ENCODE measurements at regions not wholly inside any gene's neighbourhood (a gene's known extent, or its start where the extent isn't known, plus 50 kb on each side); places are given as distances from the start of the nearest gene placed in this dataset.

DNA sequence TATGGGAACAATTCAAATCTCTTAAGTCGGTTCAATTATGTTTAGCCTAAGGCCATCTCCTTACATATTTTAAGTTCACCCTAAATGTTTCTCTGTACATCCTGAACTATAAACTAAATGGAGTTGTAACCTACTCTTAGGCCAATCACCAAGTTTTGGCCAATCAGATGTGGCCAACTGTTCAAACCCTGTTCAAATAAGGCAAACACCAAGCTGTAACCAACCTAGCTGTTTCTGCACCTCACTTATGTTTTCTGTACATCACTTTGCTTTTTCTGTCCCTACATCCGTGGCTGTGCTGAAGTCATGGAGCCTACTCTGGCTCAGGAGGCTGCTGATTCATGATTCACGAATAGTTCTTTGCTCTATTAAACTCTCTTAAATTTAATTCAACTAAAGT is 165.3 kb downstream of the GASK1B start:
- no peak for DNase-seq

DNA sequence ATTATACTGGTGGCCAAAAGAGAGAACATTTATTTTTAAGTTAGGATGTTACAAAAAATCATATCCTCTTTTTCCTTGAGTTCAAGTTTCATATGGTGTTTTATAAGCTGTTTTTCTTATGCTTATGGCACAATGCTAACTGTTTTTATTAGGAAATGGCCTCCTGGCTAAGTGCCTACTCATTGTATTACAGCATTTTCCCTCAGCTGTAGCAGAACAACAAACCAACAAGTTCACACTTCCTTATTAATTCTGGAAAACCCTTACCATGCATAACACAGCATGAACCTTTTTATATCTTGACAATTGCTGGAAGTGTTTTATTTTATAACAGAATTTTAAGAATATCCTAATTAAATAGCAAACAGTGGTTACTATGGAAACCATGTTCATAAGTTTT is 165.8 kb downstream of the GASK1B start:
- peak; percentile 89 to 97 for DNase-seq

DNA sequence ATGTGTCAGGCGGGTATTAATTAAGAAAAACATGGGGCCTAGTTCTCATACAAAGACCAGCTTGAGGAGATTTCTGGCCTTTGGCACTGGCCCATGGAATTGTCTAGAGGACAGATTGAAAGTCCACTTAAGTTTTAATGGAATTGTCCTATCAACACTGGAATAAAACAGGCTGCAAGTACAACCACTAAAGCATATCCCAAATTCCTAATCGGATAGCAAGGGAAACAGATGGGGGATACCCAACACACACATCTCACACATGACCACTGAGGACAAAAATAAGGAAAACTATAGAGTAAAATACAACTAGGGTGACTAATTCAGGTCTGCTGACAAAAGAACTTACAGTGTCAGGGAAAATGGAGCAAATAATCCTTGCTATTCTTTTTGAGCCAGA is 167.8 kb downstream of the GASK1B start:
- no peak for DNase-seq

DNA sequence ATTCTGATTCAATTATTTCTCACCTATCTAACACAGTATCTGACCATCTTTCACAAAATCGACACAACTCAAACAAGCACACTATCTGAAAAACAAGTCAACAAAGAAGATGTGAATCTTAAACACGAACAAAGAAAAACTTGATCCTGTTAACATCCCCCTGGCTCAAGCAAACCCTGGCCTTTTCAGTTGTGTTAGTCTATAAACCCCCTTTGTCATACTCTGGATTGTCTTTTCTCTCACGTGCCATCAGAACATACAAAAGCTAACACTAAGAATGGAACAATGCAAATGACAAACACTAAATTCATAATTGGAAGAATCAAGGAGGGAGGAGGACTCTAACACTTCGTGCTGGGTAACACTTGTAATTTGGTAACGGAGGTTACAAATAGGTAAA is 168.7 kb downstream of the GASK1B start:
- no peak for DNase-seq

DNA sequence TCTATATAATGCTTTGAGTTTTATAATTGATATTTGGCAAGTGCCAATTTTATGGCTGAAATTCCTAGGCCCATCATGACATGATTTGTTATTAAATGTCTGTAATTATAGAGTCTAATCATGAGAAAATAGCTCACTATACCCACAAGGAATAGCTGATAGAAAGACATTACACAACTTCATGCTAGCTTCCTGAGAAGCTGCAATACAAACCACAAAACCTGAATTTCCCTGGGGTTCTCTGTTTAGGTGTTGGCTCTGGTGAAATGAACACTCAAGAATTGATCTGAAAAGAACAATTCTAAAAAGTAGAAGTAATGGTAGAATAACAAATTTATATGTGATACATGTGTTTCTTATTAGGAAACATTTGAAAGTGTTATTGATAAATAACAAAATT is 169.6 kb downstream of the GASK1B start:
- DNase-seq: peak in 1 of 2 donors; percentile 28

DNA sequence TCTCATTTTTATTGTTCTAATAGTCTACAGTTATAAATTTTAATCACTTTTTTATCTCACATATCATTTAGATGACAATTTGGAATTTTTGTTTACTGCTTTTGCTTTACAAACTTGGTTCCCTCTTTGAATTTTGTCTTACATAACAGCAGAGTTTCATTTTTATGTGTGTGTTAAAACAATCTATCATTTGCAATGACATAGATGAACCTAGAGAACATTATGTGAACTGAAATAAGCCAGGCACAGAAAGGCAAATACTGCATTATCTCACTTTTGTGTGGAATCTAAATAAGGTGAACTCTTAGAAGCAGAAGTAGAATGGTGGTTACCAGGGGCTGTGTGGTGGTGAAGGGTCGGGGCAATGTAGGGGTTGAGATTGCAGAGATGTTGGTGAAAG is 170.7 kb downstream of the GASK1B start:
- DNase-seq: peak in 1 of 2 donors; percentile 48

DNA sequence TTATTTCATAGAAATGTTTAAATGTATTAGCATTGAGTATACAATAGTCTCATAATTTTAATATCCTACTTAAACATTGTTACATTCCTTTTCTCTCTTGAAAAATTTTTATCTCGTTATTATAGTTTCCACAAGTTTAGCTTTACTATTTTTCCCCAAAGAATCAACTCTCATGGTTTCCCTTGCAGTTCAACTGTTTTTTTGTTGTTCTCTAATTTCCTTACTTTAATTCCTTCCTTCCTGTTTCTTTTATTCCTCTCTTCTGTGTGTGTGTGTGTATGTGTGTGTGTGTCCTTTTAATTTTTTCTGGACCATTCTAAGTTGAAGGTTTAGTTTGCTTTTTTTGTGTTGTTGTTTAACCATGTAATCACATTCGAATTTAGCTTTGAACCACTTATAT is 171.1 kb downstream of the GASK1B start:
- no peak for DNase-seq

DNA sequence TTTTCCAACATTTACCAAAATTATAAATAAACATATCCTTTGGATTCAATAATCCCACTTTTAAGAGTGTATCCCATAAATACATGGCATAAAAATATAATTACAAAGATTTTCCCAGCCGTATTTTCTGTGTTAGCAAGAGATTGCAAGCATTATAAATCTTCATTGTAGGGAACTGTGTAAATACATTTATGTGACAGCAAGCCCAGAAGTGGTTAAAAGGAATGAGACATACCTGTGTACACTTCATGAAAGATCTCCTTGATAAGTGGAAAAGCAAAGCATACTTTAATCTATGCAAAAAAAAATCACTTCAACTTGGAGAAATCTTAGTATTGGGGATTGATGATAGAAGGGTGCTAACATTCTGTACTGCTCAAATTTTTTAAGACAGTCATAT is 173.1 kb downstream of the GASK1B start:
- no peak for DNase-seq

DNA sequence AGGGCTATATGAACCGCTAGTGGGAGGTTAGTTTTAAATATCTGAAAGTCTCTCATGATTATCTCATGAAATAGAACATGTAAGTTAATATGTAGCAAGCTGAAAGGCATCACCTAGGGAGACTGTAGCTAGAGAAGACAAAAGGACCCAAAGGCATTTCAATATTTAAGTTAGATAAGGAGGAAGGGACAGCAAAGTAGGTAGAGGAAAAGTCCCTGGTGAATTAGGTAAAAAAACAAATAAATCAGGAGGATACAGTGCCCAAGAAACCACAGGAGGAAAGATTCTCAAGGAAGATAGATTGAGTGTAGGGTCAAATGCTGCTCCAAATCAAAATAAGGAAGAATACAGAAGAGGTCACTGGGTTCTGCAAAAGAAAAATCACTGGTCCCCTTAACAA is 175.5 kb downstream of the GASK1B start:
- no peak for DNase-seq

DNA sequence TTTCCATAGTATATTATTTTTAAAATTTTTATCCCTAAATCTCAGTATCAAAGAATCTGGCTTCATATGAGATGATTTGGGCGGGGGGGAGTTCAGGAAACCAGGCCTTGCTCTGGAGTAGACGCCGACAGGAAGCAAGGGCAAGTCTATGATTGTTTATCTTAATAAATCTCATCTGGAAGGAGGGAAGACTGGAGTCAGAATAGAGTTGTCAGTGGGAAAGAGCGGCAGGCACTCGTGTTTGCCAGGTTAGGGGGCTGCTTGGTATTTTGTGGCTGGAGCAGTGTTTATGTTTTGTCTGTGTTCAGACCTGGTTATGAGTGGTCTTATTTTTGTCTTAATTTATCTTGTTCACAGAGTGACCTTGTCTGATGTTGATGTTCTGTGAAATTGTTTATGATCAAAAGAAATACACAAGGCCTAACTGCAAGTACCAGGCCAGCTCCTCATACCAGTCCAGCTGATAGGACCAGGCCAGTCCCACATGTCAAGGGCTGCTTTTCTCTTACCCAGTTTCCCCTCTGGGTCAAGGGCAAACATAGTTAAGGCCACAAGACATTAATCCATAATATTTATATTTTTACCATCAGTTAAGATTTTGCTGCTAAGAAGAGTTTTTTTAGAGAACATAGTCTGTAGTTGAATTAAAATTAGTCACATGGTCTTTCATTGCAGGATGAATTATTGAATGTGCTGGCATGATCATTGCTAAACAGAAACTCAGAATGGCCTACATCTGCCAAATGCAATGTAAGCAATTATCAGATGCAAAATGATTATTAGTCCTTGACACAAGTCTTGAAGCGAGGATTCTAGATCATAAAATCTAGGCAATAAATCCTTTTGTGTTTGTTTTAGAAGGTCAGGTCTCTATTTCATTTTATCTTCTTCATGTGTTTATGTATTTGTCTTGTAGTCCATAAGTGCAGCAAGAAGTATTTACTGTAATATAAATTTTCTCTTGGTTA is 176.5 kb downstream of the GASK1B start:
- no peak for DNase-seq

DNA sequence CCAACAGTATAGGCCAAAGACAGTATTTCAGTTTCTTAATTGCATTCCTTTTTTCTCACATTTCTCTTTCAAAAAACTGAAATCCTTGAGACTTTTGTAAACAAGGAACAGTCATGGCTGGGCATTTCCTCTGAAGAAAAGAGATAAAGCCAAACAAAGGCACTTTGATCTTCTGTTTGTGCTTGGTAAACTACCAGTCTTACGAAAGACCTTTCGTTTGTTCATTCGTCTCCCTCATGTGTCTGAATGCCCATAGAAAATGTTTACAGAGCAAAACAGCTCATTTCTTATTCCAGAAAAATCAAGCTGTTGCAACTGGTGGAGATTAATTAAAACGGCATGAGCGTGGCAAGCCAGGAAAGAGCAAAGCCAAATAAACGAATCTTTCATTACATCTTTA is 178.0 kb downstream of the GASK1B start:
- peak in 1 of 2 donors; percentile 36 for DNase-seq

DNA sequence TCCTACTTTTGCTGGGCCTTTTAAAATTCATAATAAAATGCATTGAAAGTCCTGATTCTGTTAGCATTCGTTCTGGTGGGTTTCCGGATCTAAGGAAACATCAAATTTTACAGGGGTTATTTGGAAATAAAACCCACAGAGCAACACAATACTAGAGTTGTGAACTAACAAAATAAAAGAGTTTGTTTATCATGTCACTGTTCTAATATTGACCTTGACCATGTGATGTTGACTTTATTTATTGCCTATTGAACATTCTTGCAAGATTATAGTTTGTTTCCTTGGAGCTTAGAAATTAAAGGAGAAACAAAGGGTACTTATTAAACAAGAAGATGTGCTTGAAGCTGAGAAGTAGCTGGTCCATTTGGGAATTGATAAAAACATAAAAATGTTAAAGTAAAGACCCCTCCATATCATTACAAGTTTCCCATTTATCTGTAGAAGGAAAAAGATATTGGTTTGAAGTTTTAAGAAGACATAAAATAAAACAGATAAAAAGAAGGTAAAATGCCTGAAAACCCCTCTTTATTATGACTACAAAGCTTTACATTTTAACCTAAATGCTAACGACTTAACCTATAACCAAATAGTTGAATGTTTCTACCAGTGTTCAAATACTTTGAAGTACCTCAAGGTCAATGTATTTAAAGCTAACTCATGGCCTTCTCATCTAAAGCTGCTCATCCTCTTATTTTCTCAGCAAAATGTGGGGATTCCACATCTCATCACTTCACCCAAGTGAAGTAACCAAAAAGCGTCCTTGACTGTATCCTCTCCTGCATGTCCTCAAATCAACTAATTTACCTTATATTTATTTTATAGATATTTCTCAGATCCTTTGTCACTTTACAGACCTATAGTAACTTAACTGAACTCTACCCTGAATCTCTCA is 179.6 kb downstream of the GASK1B start:
- DNase-seq: peak in 1 of 2 donors; percentile 2

DNA sequence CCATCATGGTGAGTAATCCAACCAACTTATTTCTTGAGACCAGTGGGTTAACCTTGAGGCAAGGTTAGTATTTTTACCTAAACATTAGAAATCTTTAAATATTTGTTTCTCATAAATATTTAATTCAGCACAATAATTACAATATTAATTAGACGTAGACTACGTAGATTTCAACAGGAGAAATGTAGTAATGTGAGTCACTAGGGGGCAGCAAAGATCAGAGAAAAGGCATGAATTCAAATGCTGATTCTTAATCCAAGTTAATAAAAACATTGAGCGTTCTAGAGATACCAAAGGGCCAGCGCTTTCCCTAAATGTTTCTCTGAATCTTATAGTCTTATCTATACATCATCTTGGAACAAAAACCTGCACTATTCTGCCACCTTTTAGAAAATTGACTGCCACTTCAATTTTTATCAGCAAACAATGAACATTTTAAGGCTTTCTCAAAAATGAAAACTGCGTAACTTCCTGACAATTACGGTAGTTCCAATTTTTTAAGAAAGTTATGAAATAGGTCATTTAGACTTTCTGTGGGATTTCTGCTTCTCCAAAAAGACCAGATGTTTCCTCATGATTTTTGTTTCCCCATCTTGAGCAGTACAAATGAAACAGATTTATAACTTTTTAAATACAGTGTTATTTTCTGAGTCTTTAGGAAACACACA is 180.7 kb downstream of the GASK1B start:
- DNase-seq: peak; percentile 85 to 93

DNA sequence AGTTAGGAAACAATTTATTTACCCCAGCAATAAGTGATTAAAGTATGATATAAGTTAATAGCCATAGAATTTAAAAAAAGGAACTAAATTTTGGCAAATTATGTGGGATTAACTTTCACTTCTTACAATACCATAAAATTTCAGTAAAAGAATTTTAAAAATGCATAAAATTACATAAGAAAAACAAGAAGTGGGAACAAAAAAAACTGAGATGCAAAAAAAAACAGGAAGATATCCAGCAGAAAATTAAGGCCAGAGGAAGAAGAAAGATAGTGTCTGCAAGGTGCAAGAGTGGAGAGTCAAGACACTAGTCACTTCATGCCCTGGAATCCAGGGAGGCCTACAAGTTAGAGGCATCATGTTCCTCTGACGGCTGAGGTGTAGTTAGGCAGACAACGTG is 184.2 kb downstream of the GASK1B start:
- peak; percentile 34 to 79 for DNase-seq

DNA sequence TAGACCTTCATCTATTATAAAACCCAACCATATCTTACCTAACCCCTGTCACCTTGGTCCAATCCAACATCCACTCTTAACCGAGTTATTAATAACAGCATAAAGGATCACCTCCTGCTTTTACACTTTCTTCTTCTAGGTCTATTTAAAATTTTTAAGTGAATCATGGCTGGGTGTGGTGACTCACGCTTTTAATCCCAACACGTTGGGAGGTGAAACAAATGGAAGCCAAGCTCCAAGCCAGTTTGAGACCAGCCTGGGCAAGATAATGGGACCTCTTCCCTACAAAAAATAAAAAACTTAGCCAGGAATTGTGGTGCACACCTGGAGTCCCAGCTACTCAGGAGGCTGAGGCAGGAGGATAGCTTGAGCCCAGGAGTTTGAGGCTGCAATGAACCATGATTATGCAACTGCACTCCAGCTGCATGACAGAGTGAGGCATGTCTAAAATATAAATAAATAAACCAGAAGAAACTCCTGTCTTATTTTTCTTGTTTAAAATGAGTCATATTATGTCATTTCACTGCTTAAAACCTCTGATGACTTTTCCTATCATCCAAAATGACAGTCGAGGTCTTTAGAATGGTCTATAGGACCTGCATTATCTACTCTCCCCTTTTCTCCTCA is 188.4 kb downstream of the GASK1B start:
- no peak for DNase-seq

DNA sequence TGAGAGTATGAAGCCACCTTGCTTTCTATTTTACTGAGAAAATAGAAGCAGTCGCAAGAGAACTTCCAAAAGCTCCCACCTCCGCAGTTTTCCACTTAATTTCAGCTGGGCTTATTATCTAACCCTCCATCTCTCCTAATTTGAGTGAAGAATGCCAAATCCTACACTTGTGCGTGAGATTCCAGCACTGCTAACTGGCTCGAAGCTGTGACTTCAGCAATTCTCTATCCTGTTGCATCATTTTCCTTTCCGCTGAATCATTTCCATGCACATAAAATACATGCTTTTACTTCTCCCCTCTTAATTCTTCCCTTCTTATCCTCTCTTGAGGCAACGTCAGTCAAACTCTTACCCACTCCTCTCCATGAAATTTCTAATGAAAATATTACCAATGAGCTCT is 189.5 kb downstream of the GASK1B start:
- peak; percentile 37 to 45 for DNase-seq

DNA sequence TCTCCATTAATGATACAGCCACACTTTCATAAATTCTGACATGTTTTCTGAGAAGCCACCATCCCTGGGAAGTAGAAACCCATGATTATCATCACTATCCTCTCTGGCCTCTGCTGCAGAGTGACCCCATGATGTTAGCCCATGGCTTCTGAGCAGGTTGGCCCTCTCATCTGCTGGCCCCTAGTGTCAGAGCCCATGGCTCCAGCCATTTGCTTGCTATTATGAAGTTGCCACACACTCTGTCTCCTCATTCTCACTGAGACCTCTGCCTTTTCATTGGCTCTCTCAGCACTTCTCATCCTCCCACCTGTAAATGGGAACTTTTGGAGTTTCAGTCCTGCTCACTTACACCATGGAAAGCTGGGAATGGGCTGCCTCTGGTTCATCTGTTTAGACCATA is 192.7 kb downstream of the GASK1B start:
- no peak for DNase-seq

DNA sequence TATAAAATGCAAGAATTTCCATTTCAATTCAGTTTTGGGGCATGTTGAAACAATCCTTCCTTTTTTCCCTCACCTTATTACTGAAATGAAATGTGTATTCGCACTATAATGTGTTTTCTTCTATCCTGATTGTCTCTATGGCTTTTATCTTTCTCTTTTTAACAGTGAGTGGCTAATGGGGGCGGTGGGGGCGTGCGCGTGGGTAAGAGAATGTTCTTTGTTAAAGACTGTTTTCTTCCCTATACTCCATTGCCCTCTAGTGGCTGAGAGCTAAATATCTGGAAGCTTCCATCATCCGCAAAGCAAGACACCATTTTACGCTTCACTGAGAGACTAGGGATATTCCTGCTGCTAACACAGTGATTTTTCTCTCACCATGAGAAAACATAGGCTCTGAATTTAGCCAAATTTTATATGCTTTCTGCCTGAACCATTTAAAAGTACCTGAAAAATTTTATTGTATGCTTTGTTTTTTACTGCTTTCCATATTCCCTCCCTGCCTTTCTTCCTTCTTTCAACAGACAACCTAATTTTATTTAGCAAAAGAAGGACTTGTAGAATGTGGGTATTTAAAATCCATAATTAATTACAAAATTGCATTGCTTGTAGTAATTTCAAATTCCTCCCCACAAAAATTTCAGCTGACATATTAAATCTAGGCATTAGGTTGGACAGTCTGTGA is 194.0 kb downstream of the GASK1B start:
- peak; percentile 61 to 72 for DNase-seq

DNA sequence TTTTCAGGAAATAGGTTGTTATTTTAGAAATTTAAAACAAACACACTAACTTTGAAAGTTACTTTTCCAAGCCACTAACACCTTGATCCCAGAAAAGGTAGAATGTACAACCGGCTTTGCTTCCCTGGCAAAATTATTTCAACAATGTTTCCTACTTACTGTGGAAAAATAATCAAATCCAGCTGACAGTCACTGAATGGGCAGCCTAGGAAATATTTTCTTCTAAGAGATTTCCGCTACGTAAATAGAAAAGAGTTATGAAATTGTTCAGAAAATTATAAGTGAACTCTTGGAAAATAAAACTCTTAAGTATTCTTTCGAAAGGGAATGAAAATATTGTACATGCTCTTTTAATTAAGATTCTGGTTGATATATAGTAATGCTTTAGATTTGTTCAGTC is 195.7 kb downstream of the GASK1B start:
- no peak for DNase-seq

DNA sequence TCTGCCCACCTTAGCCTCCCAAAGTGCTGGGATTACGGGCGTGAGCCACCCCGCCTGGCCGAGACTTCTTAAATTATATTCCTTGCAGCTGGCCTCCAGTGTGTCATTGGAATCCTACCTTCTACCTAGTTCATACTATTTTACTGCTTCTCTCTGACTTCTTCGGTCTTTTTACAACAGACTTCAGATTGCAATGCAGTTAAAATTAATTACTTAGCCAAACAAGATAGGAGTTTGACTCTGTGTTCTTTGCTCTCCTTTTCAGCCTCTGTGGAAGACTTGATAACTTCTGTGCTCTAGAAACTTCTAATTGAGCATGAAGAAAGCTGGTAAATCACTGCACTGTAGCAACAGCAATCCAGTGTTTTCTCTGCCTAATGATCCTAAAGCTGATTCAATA is 199.5 kb downstream of the GASK1B start:
- no peak for DNase-seq

DNA sequence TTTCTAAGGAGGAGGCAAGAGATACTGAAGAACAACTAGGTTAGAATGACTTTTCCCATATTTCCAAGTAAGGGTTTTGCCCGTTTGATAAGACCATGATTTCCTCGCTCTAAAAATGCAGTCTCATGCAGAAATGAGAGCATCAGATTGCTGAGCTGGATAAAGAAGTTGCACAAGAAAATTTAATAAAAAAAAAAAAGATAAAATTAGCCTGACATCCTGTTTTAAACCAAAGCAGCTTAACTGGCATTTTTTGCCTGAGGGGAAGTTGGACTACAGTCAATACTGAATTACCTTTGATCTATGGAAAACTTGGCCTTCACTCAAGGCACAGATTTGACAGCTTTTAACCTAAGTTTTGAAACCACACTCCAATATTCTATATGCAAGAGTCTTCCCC is 208.4 kb downstream of the GASK1B start:
- DNase-seq: no peak

All from inflammatory macrophage (primary cell).